Esophagus muscularis mucosa (tissue), 4 donors: ENCODE measurements at regions not wholly inside any gene's neighbourhood (a gene's known extent, or its start where the extent isn't known, plus 50 kb on each side); places are given as distances from the start of the nearest gene placed in this dataset.

Experiments
- DNase-seq: peaks from one replicate; pipeline ENCODE4 v3.0.0-alpha.2; 2017; ENCODE audit errors: extremely low spot score
- H3K27ac ChIP-seq, 4 donors: fragments of 200-600 bp; sonication (generic); replicated peaks in 1 of 4; 1 replicate in 3 of 4; 2 replicates in 1 of 4; pipeline ENCODE4 v1.5.1; 2016 to 2019; ENCODE audit warnings: mild to moderate bottlenecking in 1 of 4
- H3K27me3 ChIP-seq, 4 donors: fragments of 200-600 bp; sonication (generic); one replicate each; pipeline versions ENCODE4 v1.5.1 to v1.6.0; 2016 to 2019
- H3K36me3 ChIP-seq, 4 donors: fragments of 200-600 bp; sonication (generic); one replicate each; pipeline ENCODE4 v1.5.1; 2016 to 2019
- H3K4me1 ChIP-seq, 4 donors: fragments of 200-600 bp; sonication (generic); one replicate each; pipeline ENCODE4 v1.5.1; 2016 to 2019
- H3K4me3 ChIP-seq, 4 donors: fragments of 200-600 bp; sonication (generic); 1 replicate in 2 of 4; 2 replicates in 2 of 4; pipeline ENCODE4 v1.5.1; 2016 to 2019; ENCODE audit warnings: mild to moderate bottlenecking in 4 of 4, moderate library complexity in 1 of 4
- H3K9me3 ChIP-seq, 4 donors: fragments of 200-600 bp; sonication (generic); 1 replicate in 3 of 4; 2 replicates in 1 of 4; pipeline ENCODE4 v1.5.1; 2016 to 2019
- EP300 ChIP-seq: sonication (generic); formaldehyde crosslinking; IDR thresholded peaks from one replicate; pipeline ENCODE4 v1.6.1; 2017; ENCODE audit warnings: antibody characterized with exemption
- POLR2A ChIP-seq: fragments of 450-650 bp; IDR thresholded peaks from one replicate; pipeline ENCODE4 v1.6.1; 2017; ENCODE audit warnings: antibody characterized with exemption, moderate library complexity, mild to moderate bottlenecking, low read depth
- POLR2AphosphoS5 ChIP-seq, 2 donors: sonication (generic); formaldehyde crosslinking; IDR thresholded peaks; one replicate each; pipeline ENCODE4 v1.6.1; 2017; ENCODE audit warnings: antibody characterized with exemption in 2 of 2
- WGBS: methylation state at CpG from one replicate; pipeline ENCODE4 v1.1.5; 2018; 5-methylcytosine and 5-hydroxymethylcytosine counted together
- intact Hi-C: fragments of 100-400 bp; cut with DNase I; formaldehyde crosslinking; loops from one replicate; pipeline ENCODE4 v1.15.1; 2023
- TF ChIP-seq, protein P1 (sequence below), 3 experiments: fragments of 200-600 bp in 2 of 3; fragments of 450-650 bp in 1 of 3; sonication (generic) in 2 of 3; IDR thresholded peaks; one replicate each; pipeline ENCODE4 v1.5.1; 2017 to 2019; ENCODE audit warnings: antibody characterized with exemption in 3 of 3, mild to moderate bottlenecking in 2 of 3, moderate library complexity in 1 of 3

- WGBS = 71% methylated on average over 19 of the region's 20 CpGs
- Histone ChIP-seq H3K27me3 (peaks cover 0 to 98% (median 23%) of the 10 kb centered on the region in 4 donors), H3K4me3 (no peak overlapping the region), H3K9me3 (no peaks in the 10 kb centered on the region), H3K27ac (no peak overlapping the region), H3K36me3 (no peaks in the 10 kb centered on the region), H3K4me1 (no peaks in the 10 kb centered on the region)
- DNase-seq = no peak
- TF ChIP-seq EP300 = no peak
- no peak for TF ChIP-seq POLR2AphosphoS5 (IDR thresholded peaks at IDR 0.05)
- TF ChIP-seq POLR2A = no peak
- TF ChIP-seq, protein P1, sequence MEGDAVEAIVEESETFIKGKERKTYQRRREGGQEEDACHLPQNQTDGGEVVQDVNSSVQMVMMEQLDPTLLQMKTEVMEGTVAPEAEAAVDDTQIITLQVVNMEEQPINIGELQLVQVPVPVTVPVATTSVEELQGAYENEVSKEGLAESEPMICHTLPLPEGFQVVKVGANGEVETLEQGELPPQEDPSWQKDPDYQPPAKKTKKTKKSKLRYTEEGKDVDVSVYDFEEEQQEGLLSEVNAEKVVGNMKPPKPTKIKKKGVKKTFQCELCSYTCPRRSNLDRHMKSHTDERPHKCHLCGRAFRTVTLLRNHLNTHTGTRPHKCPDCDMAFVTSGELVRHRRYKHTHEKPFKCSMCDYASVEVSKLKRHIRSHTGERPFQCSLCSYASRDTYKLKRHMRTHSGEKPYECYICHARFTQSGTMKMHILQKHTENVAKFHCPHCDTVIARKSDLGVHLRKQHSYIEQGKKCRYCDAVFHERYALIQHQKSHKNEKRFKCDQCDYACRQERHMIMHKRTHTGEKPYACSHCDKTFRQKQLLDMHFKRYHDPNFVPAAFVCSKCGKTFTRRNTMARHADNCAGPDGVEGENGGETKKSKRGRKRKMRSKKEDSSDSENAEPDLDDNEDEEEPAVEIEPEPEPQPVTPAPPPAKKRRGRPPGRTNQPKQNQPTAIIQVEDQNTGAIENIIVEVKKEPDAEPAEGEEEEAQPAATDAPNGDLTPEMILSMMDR (IDR thresholded peaks at IDR 0.05) = no peak
- intact Hi-C loops = no loop called here
Observed at GRCh38 chr4:1563768-1564485, 120.2 kb downstream of the FAM53A start.

DNA sequence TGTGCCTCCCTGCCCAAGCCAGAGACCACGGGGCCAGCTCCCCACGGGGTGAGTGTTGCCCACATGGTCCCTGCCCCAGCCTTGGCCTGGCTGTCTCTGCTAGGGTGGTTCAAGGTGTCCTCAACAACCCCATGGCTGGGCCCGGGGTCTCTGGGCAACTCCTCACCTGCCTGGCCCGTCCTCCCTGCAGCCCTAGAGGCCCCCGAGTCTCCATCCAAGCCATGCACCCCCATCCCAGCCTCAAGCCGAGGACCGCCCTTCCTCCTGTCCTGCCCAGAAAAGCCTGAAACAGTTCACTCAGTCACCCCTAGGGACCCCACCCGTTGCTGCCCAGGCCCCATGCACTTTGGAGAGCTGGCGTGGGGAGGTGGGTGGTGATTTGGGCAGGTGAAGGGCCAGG, 120.9 kb downstream of the FAM53A start:
- H3K4me1 ChIP-seq = no peaks in the 10 kb centered on the region
- TF ChIP-seq EP300 = no peak
- intact Hi-C loops = no loop called here
- 68% methylated on average over 3 of the region's 9 CpGs for WGBS
- no peaks in the 10 kb centered on the region for H3K9me3 ChIP-seq
- no peaks in the 10 kb centered on the region for H3K36me3 ChIP-seq
- H3K4me3 ChIP-seq = no peak overlapping the region
- no peak for DNase-seq
- no peak overlapping the region for H3K27ac ChIP-seq
- peaks cover 0 to 98% (median 23%) of the 10 kb centered on the region in 4 donors for H3K27me3 ChIP-seq

DNA sequence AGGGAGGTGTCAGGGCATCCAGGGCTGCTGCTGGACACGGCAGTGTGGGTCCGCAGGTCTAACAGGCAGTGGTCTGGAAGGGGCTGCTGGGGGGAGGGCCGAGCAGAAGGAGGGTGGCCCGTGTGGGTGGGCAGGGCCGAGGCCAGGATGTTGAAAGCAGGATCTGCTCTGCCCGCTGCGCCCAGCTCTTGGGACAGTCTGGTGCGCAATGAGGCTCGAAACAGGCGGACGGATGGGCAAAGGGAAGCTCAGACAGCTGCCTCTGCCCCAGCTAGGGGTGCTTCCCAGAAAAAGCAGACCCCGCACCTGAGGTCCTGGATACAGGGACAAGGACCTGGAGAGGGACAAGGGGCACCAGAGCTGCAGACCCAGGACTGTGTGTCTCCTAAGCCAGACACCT, 121.3 kb downstream of the FAM53A start:
- H3K36me3 ChIP-seq = no peaks in the 10 kb centered on the region
- TF ChIP-seq POLR2AphosphoS5 (IDR thresholded peaks at IDR 0.05) (no peak), POLR2A (no peak), EP300 (no peak)
- TF ChIP-seq, protein P1 (IDR thresholded peaks at IDR 0.05) = no peak
- no peaks in the 10 kb centered on the region for H3K4me1 ChIP-seq
- H3K4me3 ChIP-seq = no peak overlapping the region
- 89% methylated on average over 11 of the region's 12 CpGs for WGBS
- no peak for DNase-seq
- intact Hi-C loops = no loop called here
- H3K27ac ChIP-seq = no peak overlapping the region
- H3K9me3 ChIP-seq = no peaks in the 10 kb centered on the region
- H3K27me3 ChIP-seq = peaks cover 0 to 98% (median 23%) of the 10 kb centered on the region in 4 donors

DNA sequence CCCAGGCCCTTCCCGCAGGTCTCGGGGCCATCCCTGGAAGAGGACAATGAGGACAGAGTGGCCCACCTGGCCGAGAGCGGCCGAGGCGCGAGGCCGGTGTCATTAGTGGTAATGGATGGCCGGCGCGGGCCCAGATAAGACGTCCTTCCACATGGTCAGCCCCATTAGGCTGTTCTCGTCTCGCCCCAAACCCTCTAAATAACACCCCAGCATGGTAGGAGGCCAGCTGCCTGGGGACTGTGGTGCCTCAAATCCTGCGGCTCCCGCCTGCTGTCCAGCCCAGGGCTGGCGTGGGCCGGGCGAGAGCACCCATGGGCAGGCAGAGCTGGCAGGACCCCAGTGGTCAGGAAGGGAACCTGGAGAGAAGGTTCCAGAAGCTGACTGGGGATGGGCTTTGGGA, 121.7 kb downstream of the FAM53A start:
- H3K27ac ChIP-seq = no peak overlapping the region
- TF ChIP-seq, protein P1 (IDR thresholded peaks at IDR 0.05) = no peak
- TF ChIP-seq POLR2AphosphoS5 (IDR thresholded peaks at IDR 0.05) (no peak), EP300 (no peak), POLR2A (no peak)
- H3K4me1 ChIP-seq = no peaks in the 10 kb centered on the region
- WGBS = 72% methylated on average over 12 of the region's 19 CpGs
- no peaks in the 10 kb centered on the region for H3K9me3 ChIP-seq
- no peak overlapping the region for H3K4me3 ChIP-seq
- intact Hi-C loops = no loop called here
- no peaks in the 10 kb centered on the region for H3K36me3 ChIP-seq
- no peak for DNase-seq
- H3K27me3 ChIP-seq = peaks cover 0 to 98% (median 23%) of the 10 kb centered on the region in 4 donors

GRCh38 chr4:1561286-1561990, 122.7 kb downstream of the FAM53A start:
- Histone ChIP-seq H3K27ac (no peak overlapping the region), H3K9me3 (no peaks in the 10 kb centered on the region), H3K4me3 (no peak overlapping the region), H3K27me3 (peaks cover 0 to 98% (median 24%) of the 10 kb centered on the region in 4 donors), H3K36me3 (no peaks in the 10 kb centered on the region), H3K4me1 (peaks cover 0 to 3% (median 0%) of the 10 kb centered on the region in 4 donors)
- intact Hi-C loops = no loop called here
- no peak for DNase-seq
- no peak for TF ChIP-seq POLR2A
- TF ChIP-seq EP300 = no peak
- no peak for TF ChIP-seq POLR2AphosphoS5 (IDR thresholded peaks at IDR 0.05)
- TF ChIP-seq, protein P1 (IDR thresholded peaks at IDR 0.05) = no peak
- 83% methylated on average over 25 of the region's 26 CpGs for WGBS
